Astrocyte (in vitro differentiated cells and primary cell): ENCODE measurements at regions not wholly inside any gene's neighbourhood (a gene's known extent, or its start where the extent isn't known, plus 50 kb on each side); places are given as distances from the start of the nearest gene placed in this dataset.

Experiments
- CTCF ChIP-seq: IDR thresholded peaks from 2 replicates; pipeline ENCODE4 v1.5.1; 2011; ENCODE audit warnings: low read depth, mild to moderate bottlenecking, inconsistent platforms, low read length, moderate library complexity; ENCODE audit not compliant: insufficient read depth
- EZH2 ChIP-seq: IDR thresholded peaks from 2 replicates; pipeline ENCODE4 v1.6.1; 2012; ENCODE audit warnings: mild to moderate bottlenecking, low read length, inconsistent platforms; ENCODE audit not compliant: insufficient read depth

- TF ChIP-seq CTCF (peak; percentile 47), EZH2 (no peak)
Observed at GRCh38 chr5:171606414-171607024, 179.1 kb upstream of the SMIM23 start.
